IMR-90 (cell line): ENCODE measurements at regions not wholly inside any gene's neighbourhood (a gene's known extent, or its start where the extent isn't known, plus 50 kb on each side); places are given as distances from the start of the nearest gene placed in this dataset.

Experiments used
- ATAC-seq: fragments of 200-7000 bp; cut with Tn5 transposase; 2 replicates; pipeline ENCODE4 v1.9.1; 2020; ENCODE audit warnings: low read depth, mild to moderate bottlenecking, moderate library complexity
- BruUV-seq: library from RNA; stranded (reverse); fragments of 400-500 nt; replicated peaks from 2 replicates; lab custom pipeline; 2021; lab: Mats Ljungman, UMichigan
- CTCF ChIA-PET: fragments of 300-600 bp; formaldehyde crosslinking; extraction: SDS; loops from one replicate; lab custom pipeline; 2021; ENCODE audit warnings: antibody characterized with exemption; lab: Yijun Ruan, JAX
- POLR2A ChIA-PET: fragments of 300-600 bp; sonication (Branson Sonifier 250); formaldehyde crosslinking; loops from one replicate; lab custom pipeline; 2022; ENCODE audit warnings: antibody characterized with exemption; ENCODE audit not compliant: unreplicated experiment; lab: Charles Lee
- DNase-seq: peaks from one replicate; pipeline ENCODE4 v3.0.0; 2013
- H2AFZ ChIP-seq: replicated peaks from 2 replicates; pipeline ENCODE3; 2013; ENCODE audit warnings: low read length, mild to moderate bottlenecking; ENCODE audit not compliant: poor library complexity
- H2AK5ac ChIP-seq: 2 replicates; pipeline ENCODE4 v1.6.1; 2013; ENCODE audit warnings: low read depth, low read length, inconsistent platforms
- H2AK9ac ChIP-seq: replicated peaks from 2 replicates; pipeline ENCODE3; 2013; ENCODE audit warnings: mild to moderate bottlenecking, low read depth, low read length, moderate library complexity; ENCODE audit not compliant: poor library complexity
- H2BK120ac ChIP-seq: 2 replicates; pipeline ENCODE4 v1.6.1; 2013; ENCODE audit warnings: low read depth, low read length, inconsistent platforms
- H2BK15ac ChIP-seq: 3 replicates; pipeline ENCODE4 v1.6.1; 2013; ENCODE audit warnings: low read depth, low read length, inconsistent platforms
- H2BK20ac ChIP-seq: 2 replicates; pipeline ENCODE4 v1.6.1; 2013; ENCODE audit warnings: low read depth, mild to moderate bottlenecking, inconsistent platforms, low read length, moderate library complexity
- H2BK5ac ChIP-seq: 2 replicates; pipeline ENCODE4 v1.6.1; 2013; ENCODE audit warnings: mild to moderate bottlenecking, low read depth, low read length, inconsistent platforms; ENCODE audit not compliant: poor library complexity, severe bottlenecking
- H3K14ac ChIP-seq: replicated peaks from 2 replicates; pipeline ENCODE4 v1.6.1; 2013; ENCODE audit warnings: low read depth, low read length, inconsistent platforms
- H3K18ac ChIP-seq: 2 replicates; pipeline ENCODE4 v1.6.1; 2013; ENCODE audit warnings: low read depth, low read length, control low read depth
- H3K23ac ChIP-seq: 2 replicates; pipeline ENCODE4 v1.6.1; 2013; ENCODE audit warnings: low read depth, low read length, inconsistent platforms
- H3K27ac ChIP-seq: 2 replicates; pipeline ENCODE4 v1.5.1; 2013; ENCODE audit warnings: mild to moderate bottlenecking, control low read depth, low read length; ENCODE audit not compliant: insufficient read depth
- H3K27me3 ChIP-seq: 2 replicates; pipeline ENCODE4 v1.6.1; 2013; ENCODE audit warnings: low read length; ENCODE audit not compliant: control insufficient read depth, insufficient read depth
- H3K36me3 ChIP-seq: 2 replicates; pipeline ENCODE4 v1.6.1; 2013; ENCODE audit warnings: low read length, mixed read lengths; ENCODE audit not compliant: control insufficient read depth, insufficient read depth
- H3K4ac ChIP-seq: 2 replicates; pipeline ENCODE4 v1.6.1; 2013; ENCODE audit warnings: low read depth, low read length, inconsistent platforms
- H3K4me1 ChIP-seq: 2 replicates; pipeline ENCODE4 v1.6.1; 2013; ENCODE audit warnings: low read length, mixed read lengths; ENCODE audit not compliant: control insufficient read depth, insufficient read depth
- H3K4me2 ChIP-seq: 2 replicates; pipeline ENCODE4 v1.6.1; 2013; ENCODE audit warnings: low read depth, mild to moderate bottlenecking, control low read depth, low read length, moderate library complexity
- H3K4me3 ChIP-seq: 2 replicates; pipeline ENCODE4 v1.5.1; 2013; ENCODE audit warnings: low read depth, mild to moderate bottlenecking, control low read depth, low read length, moderate library complexity; ENCODE audit not compliant: insufficient read depth
- H3K56ac ChIP-seq: 2 replicates; pipeline ENCODE4 v1.6.1; 2013; ENCODE audit warnings: low read length, inconsistent platforms; ENCODE audit not compliant: insufficient read depth; ENCODE audit errors: extremely low read depth
- H3K79me1 ChIP-seq, 2 experiments: 2 replicates each; pipeline ENCODE4 v1.6.1; 2013; ENCODE audit warnings: low read length in 2 of 2, inconsistent platforms in 1 of 2, low read depth in 1 of 2
- H3K9ac ChIP-seq: 2 replicates; pipeline ENCODE4 v1.6.1; 2013; ENCODE audit warnings: low read depth, low read length, control low read depth
- H3K9me1 ChIP-seq: 2 replicates; pipeline ENCODE4 v1.6.1; 2013; ENCODE audit warnings: low read length, inconsistent platforms; ENCODE audit not compliant: insufficient read depth
- H3K9me3 ChIP-seq: 2 replicates; pipeline ENCODE4 v1.6.1; 2013; ENCODE audit warnings: low read length; ENCODE audit not compliant: control insufficient read depth, insufficient read depth
- H4K20me1 ChIP-seq: 2 replicates; pipeline ENCODE4 v1.6.1; 2013; ENCODE audit warnings: low read length, inconsistent platforms; ENCODE audit not compliant: insufficient read depth
- H4K5ac ChIP-seq: 2 replicates; pipeline ENCODE4 v1.6.1; 2013; ENCODE audit warnings: mild to moderate bottlenecking, low read depth, low read length, control low read depth
- H4K8ac ChIP-seq, 2 experiments: 2 replicates each; pipeline ENCODE4 v1.6.1; 2013; ENCODE audit warnings: low read depth in 2 of 2, low read length in 2 of 2, control low read depth in 1 of 2, inconsistent platforms in 1 of 2
- H4K91ac ChIP-seq: 2 replicates; pipeline ENCODE4 v1.6.1; 2013; ENCODE audit warnings: low read depth, low read length, inconsistent platforms; ENCODE audit not compliant: insufficient read depth
- CHD1 ChIP-seq: IDR thresholded peaks from 2 replicates; pipeline ENCODE4 v1.6.1; 2012; ENCODE audit warnings: low read depth, low read length, improper control_type of control experiment
- ELK1 ChIP-seq: fragments of 150-350 bp; IDR thresholded peaks from 2 replicates; pipeline ENCODE4 v1.6.1; 2016; ENCODE audit warnings: low read depth, mild to moderate bottlenecking, low read length, moderate library complexity, borderline replicate concordance
- MAFK ChIP-seq: IDR thresholded peaks from 2 replicates; pipeline ENCODE4 v1.6.1; 2012; ENCODE audit warnings: low read depth, low read length, improper control_type of control experiment
- MAZ ChIP-seq: IDR thresholded peaks from 2 replicates; pipeline ENCODE4 v1.6.1; 2012; ENCODE audit warnings: low read depth, mild to moderate bottlenecking, low read length, improper control_type of control experiment, moderate library complexity, borderline replicate concordance
- MXI1 ChIP-seq: IDR thresholded peaks from 2 replicates; pipeline ENCODE4 v1.6.1; 2012; ENCODE audit warnings: low read depth, mild to moderate bottlenecking, low read length, moderate library complexity, borderline replicate concordance
- RAD21 ChIP-seq: IDR thresholded peaks from 2 replicates; pipeline ENCODE4 v1.6.1; 2012; ENCODE audit warnings: low read length, improper control_type of control experiment
- RCOR1 ChIP-seq: IDR thresholded peaks from 2 replicates; pipeline ENCODE4 v1.6.1; 2012; ENCODE audit warnings: mild to moderate bottlenecking, low read length, improper control_type of control experiment; ENCODE audit not compliant: insufficient replicate concordance
- RFX5 ChIP-seq: IDR thresholded peaks from 2 replicates; pipeline ENCODE4 v1.8.0; 2012; ENCODE audit warnings: low read depth, mild to moderate bottlenecking, low read length, moderate library complexity
- WGBS, 2 experiments: methylation state at CpG; one replicate each; pipeline versions ENCODE4 v1.1.5 to v1.1.7; 2013; ENCODE audit warnings: missing lambda C conversion rate in 2 of 2; ENCODE audit not compliant: insufficient read length in 1 of 2; ENCODE audit errors: extremely low coverage in 2 of 2; 5-methylcytosine and 5-hydroxymethylcytosine counted together
- dilution Hi-C: fragments of 300-500 bp; cut with HindIII; formaldehyde crosslinking; loops from one replicate; pipeline ENCODE4 v1.14.3; 2018; ENCODE audit warnings: low sequenced_read_pairs; ENCODE audit not compliant: unreplicated experiment
- in situ Hi-C: fragments of 300-500 bp; cut with MboI; formaldehyde crosslinking; loops from 3 replicates; pipeline ENCODE4 v1.14.3; 2019; ENCODE audit warnings: low sequenced_read_pairs, inconsistent platforms, mixed read lengths
- intact Hi-C: fragments of 100-400 bp; cut with micrococcal nuclease; formaldehyde crosslinking; loops from 2 replicates; pipeline ENCODE4 v1.10.0; 2022

- Histone ChIP-seq H4K91ac (no peak overlapping the region), H3K9me1 (no peaks in the 10 kb centered on the region), H3K9ac (no peak overlapping the region), H3K79me1 (no peaks in the 10 kb centered on the region), H3K4me2 (no peak overlapping the region), H3K4ac (no peak overlapping the region), H2BK15ac (no peak overlapping the region), H3K36me3 (no peaks in the 10 kb centered on the region), H4K5ac (no peak overlapping the region), H3K18ac (no peak overlapping the region), H2BK20ac (no peak overlapping the region), H3K56ac (no peak overlapping the region), H4K20me1 (no peaks in the 10 kb centered on the region), H3K27me3 (no peaks in the 10 kb centered on the region), H3K4me3 (no peak overlapping the region), H2BK5ac (no peak overlapping the region), H3K14ac (no peak overlapping the region), H3K27ac (no peak overlapping the region), H3K23ac (no peak overlapping the region), H2AK5ac (no peak overlapping the region), H4K8ac (no peak overlapping the region), H2BK120ac (no peak overlapping the region), H2AK9ac (no peak overlapping the region), H3K9me3 (no peaks in the 10 kb centered on the region), H2AFZ (no peak overlapping the region), H3K4me1 (peaks cover 6% of the 10 kb centered on the region; the same call in 1 of the 2 replicates)
- POLR2A ChIA-PET = no interaction called here
- TF ChIP-seq MAFK = no peak
- no peak for TF ChIP-seq ELK1
- TF ChIP-seq CHD1 = no peak
- TF ChIP-seq RAD21 = no peak
- no peak for TF ChIP-seq MXI1
- no peak for TF ChIP-seq RCOR1
- TF ChIP-seq RFX5 = no peak
- TF ChIP-seq MAZ = no peak
- no CpG with 5 or more reads among the region's 3 CpGs for WGBS, 2 experiments
- BruUV-seq = no TSS peak
- DNase-seq = no peak
- in situ Hi-C loops = no loop called here
- dilution Hi-C loops = no loop called here
- intact Hi-C loops = no loop called here
- ATAC-seq = no peak
- CTCF ChIA-PET = no interaction called here
Measured at GRCh38 chr18:43879415-43879814, 602.1 kb upstream of the SYT4 start.
